ENCODE measurements at regions not wholly inside any gene's neighbourhood (a gene's known extent, or its start where the extent isn't known, plus 50 kb on each side); places are given as distances from the start of the nearest gene placed in this dataset.

DNA sequence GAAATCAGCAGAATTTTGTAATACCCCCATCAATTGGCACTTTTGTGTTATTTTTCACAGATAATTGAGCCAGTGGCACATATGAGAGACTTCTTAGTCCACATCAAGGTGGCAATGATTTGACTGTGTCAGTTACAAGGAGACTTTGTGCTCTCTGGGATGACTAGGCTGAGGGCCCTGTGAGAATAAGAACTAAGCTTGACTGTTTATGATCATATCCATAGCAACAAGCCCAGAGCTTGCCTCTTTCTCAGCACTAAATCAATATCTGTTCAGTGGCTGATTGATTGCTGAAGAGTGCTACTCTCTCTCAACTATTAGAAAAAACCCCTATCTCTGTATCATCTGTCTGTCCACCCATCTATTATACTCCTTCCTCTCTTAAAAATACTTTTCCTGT lies 185.3 kb upstream of the PLPP4 start:
- TF ChIP-seq, protein P1, sequence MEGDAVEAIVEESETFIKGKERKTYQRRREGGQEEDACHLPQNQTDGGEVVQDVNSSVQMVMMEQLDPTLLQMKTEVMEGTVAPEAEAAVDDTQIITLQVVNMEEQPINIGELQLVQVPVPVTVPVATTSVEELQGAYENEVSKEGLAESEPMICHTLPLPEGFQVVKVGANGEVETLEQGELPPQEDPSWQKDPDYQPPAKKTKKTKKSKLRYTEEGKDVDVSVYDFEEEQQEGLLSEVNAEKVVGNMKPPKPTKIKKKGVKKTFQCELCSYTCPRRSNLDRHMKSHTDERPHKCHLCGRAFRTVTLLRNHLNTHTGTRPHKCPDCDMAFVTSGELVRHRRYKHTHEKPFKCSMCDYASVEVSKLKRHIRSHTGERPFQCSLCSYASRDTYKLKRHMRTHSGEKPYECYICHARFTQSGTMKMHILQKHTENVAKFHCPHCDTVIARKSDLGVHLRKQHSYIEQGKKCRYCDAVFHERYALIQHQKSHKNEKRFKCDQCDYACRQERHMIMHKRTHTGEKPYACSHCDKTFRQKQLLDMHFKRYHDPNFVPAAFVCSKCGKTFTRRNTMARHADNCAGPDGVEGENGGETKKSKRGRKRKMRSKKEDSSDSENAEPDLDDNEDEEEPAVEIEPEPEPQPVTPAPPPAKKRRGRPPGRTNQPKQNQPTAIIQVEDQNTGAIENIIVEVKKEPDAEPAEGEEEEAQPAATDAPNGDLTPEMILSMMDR (conservative IDR thresholded peaks at IDR 0.05; ENCODE audit: low read length): no peak
- no peak for TF ChIP-seq EZH2phosphoT487 (IDR thresholded peaks at IDR 0.05; ENCODE audit: borderline replicate concordance, low read depth, low read length)
